Panc1 (cell line): ENCODE measurements at regions not wholly inside any gene's neighbourhood (a gene's known extent, or its start where the extent isn't known, plus 50 kb on each side); places are given as distances from the start of the nearest gene placed in this dataset.

Experiments
- ATAC-seq: fragments of 200-7000 bp; cut with Tn5 transposase; 2 replicates; pipeline ENCODE4 v1.9.1; 2020; ENCODE audit warnings: mild to moderate bottlenecking, moderate library complexity
- BruUV-seq: library from RNA; stranded (reverse); fragments of 400-500 nt; replicated peaks from 2 replicates; lab custom pipeline; 2021; lab: Mats Ljungman, UMichigan
- CTCF ChIA-PET: fragments of 300-600 bp; sonication (Branson Sonifier 250); formaldehyde crosslinking; loops from one replicate; lab custom pipeline; 2022; ENCODE audit warnings: antibody characterized with exemption; lab: Charles Lee
- POLR2A ChIA-PET: fragments of 300-600 bp; sonication (Branson Sonifier 250); formaldehyde crosslinking; loops from one replicate; lab custom pipeline; 2022; ENCODE audit warnings: antibody characterized with exemption; lab: Charles Lee
- DNase-seq: peaks from one replicate; pipeline ENCODE4 v3.0.0-alpha.2; 2010; ENCODE audit warnings: low read depth, low spot score
- H3K27ac ChIP-seq: 2 replicates; pipeline ENCODE4 v1.5.1; 2011; ENCODE audit warnings: mild to moderate bottlenecking, low read length, inconsistent platforms
- H3K27me3 ChIP-seq: fragments of 200-500 bp; sonication (Bioruptor generic); 2 replicates; pipeline ENCODE4 v1.6.0; 2014; ENCODE audit warnings: low read length, inconsistent platforms; ENCODE audit not compliant: control insufficient read depth, insufficient read depth
- H3K36me3 ChIP-seq: fragments of 200-500 bp; sonication (Bioruptor generic); 2 replicates; pipeline ENCODE4 v1.5.1; 2014; ENCODE audit warnings: inconsistent platforms, mild to moderate bottlenecking, low read length, moderate library complexity; ENCODE audit not compliant: control insufficient read depth, insufficient read depth
- H3K4me1 ChIP-seq: 2 replicates; pipeline ENCODE4 v1.5.1; 2011; ENCODE audit warnings: inconsistent platforms, mild to moderate bottlenecking, low read length, moderate library complexity; ENCODE audit not compliant: control insufficient read depth, insufficient read depth
- H3K4me3 ChIP-seq, 2 experiments: 2 replicates each; pipeline ENCODE4 v1.5.1; 2011 to 2012; ENCODE audit warnings: low read depth in 2 of 2, low read length in 2 of 2, mild to moderate bottlenecking in 2 of 2, inconsistent platforms in 1 of 2, moderate library complexity in 1 of 2
- H3K9me3 ChIP-seq: fragments of 200-500 bp; sonication (Bioruptor generic); 2 replicates; pipeline ENCODE4 v1.5.1; 2014; ENCODE audit warnings: low read depth, mild to moderate bottlenecking, inconsistent platforms, low read length, moderate library complexity; ENCODE audit not compliant: control insufficient read depth, insufficient read depth
- POLR2AphosphoS5 ChIP-seq: IDR thresholded peaks from 2 replicates; pipeline ENCODE4 v1.6.1; 2012; ENCODE audit warnings: mild to moderate bottlenecking, low read depth, low read length, moderate library complexity
- REST ChIP-seq, 2 experiments: IDR thresholded peaks; 2 replicates each; pipeline ENCODE4 v1.6.1; 2011 to 2012; ENCODE audit warnings: low read depth in 2 of 2, control low read depth in 1 of 2, low read length in 1 of 2, mild to moderate bottlenecking in 1 of 2, moderate library complexity in 1 of 2; ENCODE audit not compliant: insufficient read depth in 1 of 2
- SIN3A ChIP-seq: IDR thresholded peaks from 2 replicates; pipeline ENCODE4 v1.6.1; 2012; ENCODE audit warnings: low read depth, mild to moderate bottlenecking, low read length, moderate library complexity, borderline replicate concordance; ENCODE audit not compliant: insufficient read depth
- TCF7L2 ChIP-seq: IDR thresholded peaks from 2 replicates; pipeline ENCODE4 v1.6.1; 2011; ENCODE audit warnings: mild to moderate bottlenecking, low read depth, low read length, inconsistent platforms
- in situ Hi-C: cut with HindIII; loops from 2 replicates; pipeline ENCODE4 v1.10.0; 2016; ENCODE audit warnings: low sequenced_read_pairs, low pct_unique_long_range_greater_than_20kb
- intact Hi-C: fragments of 100-400 bp; cut with micrococcal nuclease; formaldehyde crosslinking; loops from one replicate; pipeline ENCODE4 v1.10.0; 2022; ENCODE audit not compliant: unreplicated experiment
- TF ChIP-seq, protein P1 (sequence below): fragments of 450-650 bp; IDR thresholded peaks from 2 replicates; pipeline ENCODE4 v1.5.1; 2017; ENCODE audit warnings: mild to moderate bottlenecking

DNA sequence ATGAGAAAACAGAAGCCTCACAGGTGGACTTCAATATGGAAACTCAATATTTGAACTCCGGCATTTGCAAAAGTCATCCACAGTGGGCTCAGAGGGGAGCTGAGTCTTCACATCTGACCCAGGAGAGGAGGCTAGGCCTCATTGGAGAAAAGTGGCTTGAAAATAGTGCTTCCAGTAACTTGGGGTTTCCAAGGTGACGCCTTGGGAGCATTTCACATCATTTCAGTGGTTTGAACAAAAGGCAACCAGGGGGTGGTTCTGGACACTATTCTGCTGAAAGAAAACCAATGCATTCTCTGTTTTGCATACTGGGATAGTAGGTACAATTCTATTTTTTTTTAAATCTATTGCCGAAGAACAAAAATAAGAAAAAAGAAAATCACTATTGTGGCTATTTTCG is 599.2 kb upstream of the POM121L12 start:
- Histone ChIP-seq H3K4me1 (no peaks in the 10 kb centered on the region), H3K4me3 (no peak overlapping the region), H3K27ac (no peak overlapping the region), H3K9me3 (no peaks in the 10 kb centered on the region), H3K27me3 (no peaks in the 10 kb centered on the region), H3K36me3 (no peaks in the 10 kb centered on the region)
- ATAC-seq, result no peak
- ChIA-PET POLR2A (no interaction called here), CTCF (no interaction called here)
- no peak for DNase-seq
- no peak for TF ChIP-seq TCF7L2
- TF ChIP-seq REST (IDR thresholded peaks at IDR 0.05; ENCODE audit: insufficient read depth in 1 of 2, low read depth in 2 of 2, low read length in 1 of 2), result no peak
- no peak for TF ChIP-seq SIN3A
- TF ChIP-seq, protein P1, sequence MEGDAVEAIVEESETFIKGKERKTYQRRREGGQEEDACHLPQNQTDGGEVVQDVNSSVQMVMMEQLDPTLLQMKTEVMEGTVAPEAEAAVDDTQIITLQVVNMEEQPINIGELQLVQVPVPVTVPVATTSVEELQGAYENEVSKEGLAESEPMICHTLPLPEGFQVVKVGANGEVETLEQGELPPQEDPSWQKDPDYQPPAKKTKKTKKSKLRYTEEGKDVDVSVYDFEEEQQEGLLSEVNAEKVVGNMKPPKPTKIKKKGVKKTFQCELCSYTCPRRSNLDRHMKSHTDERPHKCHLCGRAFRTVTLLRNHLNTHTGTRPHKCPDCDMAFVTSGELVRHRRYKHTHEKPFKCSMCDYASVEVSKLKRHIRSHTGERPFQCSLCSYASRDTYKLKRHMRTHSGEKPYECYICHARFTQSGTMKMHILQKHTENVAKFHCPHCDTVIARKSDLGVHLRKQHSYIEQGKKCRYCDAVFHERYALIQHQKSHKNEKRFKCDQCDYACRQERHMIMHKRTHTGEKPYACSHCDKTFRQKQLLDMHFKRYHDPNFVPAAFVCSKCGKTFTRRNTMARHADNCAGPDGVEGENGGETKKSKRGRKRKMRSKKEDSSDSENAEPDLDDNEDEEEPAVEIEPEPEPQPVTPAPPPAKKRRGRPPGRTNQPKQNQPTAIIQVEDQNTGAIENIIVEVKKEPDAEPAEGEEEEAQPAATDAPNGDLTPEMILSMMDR, result no peak
- TF ChIP-seq POLR2AphosphoS5, result no peak
- no TSS peak for BruUV-seq
- in situ Hi-C loops (no loop called here), intact Hi-C loops (no loop called here)

DNA sequence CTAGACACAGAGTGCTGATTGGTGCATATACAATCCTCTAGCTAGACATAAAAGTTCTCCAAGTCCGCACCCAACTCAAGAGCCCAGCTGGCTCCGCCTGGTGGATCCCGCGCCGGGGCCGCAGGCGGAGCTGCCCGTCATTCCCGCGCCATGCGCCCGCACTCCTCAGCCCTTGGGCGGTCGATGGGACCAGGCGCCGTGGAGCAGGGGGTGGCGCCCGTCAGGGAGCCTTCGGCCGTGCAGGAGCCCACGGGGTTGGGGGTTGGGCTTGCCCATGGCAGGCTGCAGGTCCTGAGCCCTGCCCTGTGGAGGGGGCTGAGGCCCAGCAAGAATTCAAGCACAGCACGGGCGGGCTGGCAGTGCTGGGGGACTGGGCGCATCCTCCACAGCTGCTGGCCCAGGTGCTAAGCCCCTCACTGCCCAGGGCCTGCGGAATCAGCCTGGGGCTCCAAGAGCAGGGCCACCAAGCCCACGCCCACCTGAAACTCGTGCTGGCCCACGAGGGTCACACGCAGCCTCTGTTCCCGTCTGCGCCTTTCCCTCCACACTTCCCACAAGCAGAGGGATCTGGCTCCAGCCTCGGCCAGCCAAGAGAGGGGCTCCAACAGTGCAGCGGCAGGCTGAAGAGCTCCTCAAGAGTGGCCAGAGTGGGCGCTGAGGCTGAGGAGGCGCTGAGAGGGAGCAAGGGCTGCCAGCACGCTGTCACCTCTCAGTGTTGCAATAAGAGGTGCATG is 604.2 kb upstream of the POM121L12 start:
- TF ChIP-seq, protein P1, result no peak
- TF ChIP-seq SIN3A, result no peak
- TF ChIP-seq POLR2AphosphoS5, result no peak
- no peak for TF ChIP-seq TCF7L2
- no peak for TF ChIP-seq REST (IDR thresholded peaks at IDR 0.05; ENCODE audit: insufficient read depth in 1 of 2, low read depth in 2 of 2, low read length in 1 of 2)
- no peaks in the 10 kb centered on the region for H3K27me3 ChIP-seq
- no peak overlapping the region for H3K27ac ChIP-seq
- BruUV-seq, result no TSS peak
- no peak for DNase-seq
- POLR2A ChIA-PET, result no interaction called here
- intact Hi-C loops (no loop called here), in situ Hi-C loops (no loop called here)
- no peaks in the 10 kb centered on the region for H3K9me3 ChIP-seq
- CTCF ChIA-PET, result no interaction called here
- no peak for ATAC-seq
- no peak overlapping the region for H3K4me3 ChIP-seq
- no peaks in the 10 kb centered on the region for H3K36me3 ChIP-seq
- H3K4me1 ChIP-seq, result no peaks in the 10 kb centered on the region
